Activated CD4-positive, alpha-beta T cell treated with anti-CD3 and anti-CD28 coated beads, Interleukin-2, Interleukin-4, amounts not matched to agents 100 ng/mL and 50 ng/mL, durations not matched to agents 16 hours and 8 hours (primary cell): ENCODE measurements at regions not wholly inside any gene's neighbourhood (a gene's known extent, or its start where the extent isn't known, plus 50 kb on each side); places are given as distances from the start of the nearest gene placed in this dataset.

Experiments used
- DNase-seq: peaks from one replicate; pipeline ENCODE4 v3.0.0-alpha.2; 2020; ENCODE audit warnings: low spot score

DNA sequence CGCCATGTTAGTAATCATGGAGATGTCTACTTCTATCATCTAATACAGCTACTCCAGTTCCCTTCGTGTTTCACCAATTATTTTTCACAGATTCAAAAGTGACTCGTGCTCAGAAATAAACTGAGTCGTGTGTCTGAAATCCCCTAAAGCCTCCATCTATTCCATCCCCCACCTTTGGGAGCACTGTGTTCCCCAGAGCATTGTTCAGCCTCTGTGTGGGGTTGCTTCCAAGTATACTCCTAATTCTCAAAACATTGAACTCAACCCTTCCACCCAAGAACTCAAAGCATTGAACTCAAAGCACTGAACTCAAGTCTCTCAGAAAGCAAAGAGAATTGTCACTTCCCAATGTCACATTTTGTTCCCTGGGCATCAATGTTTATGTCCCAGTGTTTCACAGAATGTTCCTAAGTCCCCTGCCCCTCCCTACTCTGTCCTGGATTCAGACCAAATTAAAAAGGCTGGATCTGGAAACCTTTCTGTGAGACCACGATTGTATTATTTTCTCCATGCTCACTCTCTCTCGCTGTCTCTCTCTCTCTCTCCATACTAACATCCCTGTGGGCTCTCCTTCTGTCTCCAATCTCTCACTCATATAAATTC, 138.5 kb upstream of the QRFPR start:
- DNase-seq, result no peak

DNA sequence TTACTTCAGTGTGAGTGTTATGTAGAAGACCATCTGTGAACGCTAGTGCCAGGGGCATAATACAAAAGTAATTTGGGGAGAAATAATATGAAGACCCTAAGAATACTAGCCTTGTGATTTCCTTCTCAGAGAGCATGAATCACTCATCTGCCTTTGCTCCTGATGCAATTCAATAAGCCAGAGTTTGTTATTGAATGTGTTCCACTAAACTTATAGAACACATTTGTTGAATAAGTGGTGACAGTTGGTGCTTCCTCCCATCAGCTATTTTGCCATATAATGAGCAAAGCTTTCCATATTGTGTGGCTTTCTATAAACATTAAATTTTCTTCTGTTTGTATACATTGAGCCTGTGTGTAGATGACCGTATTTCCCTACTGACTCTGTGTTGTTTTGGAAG, 136.4 kb upstream of the QRFPR start:
- no peak for DNase-seq

- no peak for DNase-seq
These were observed 133.6 kb upstream of the QRFPR start for GRCh38 chr4:121514443-121514842.

DNA sequence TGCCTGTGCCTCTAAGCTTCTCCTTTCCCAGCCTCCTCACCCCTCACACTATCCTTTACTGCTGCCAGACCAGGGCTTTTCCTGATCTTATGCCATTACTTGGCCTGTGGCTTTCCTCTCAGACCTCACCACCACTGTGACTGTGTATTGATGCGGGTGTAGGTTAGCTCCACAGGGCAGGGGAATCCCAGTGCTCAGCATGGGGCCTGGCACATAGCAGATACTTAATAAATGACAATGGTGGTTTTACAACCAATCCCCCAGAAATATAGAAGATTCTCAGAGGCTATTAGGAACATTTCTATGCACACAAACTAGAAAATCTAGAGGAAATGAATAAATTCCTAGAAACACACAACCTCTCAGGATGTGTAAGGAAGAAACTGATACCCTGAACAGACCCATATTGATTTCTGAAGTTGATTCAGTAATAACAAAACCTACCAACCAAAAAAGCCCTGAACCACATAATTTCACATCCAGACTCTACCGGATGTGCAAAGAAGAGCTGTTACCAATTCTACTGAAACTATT, 129.6 kb upstream of the QRFPR start:
- DNase-seq, result peak; percentile 66

GRCh38 chr4:121485190-121485804, 104.5 kb upstream of the QRFPR start:
- DNase-seq, result no peak

GRCh38 chr4:121484633-121485032, 103.8 kb upstream of the QRFPR start:
- peak; percentile 35 for DNase-seq

DNA sequence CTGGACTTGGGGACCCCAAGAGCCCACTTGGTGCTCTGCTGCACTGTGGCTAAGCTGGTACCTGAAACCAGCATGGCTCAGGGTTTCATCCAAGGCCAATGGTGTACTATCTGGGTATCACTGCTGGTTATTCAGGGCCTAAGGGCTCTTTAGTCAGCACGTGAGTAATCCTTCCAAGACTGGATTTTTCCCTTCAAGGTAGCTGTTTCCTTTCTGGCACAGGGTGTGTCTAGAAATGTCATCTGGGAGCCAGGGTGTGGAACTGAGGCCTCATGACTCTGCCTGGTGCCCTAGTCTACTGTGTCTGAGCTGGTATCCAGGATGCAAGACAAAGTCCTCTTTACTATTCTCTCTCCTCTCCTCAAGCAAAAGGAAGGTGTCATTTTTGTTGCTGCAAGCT, 99.0 kb upstream of the QRFPR start:
- no peak for DNase-seq

- no peak for DNase-seq
These were observed 96.7 kb upstream of the QRFPR start for GRCh38 chr4:121477480-121477879.

- DNase-seq, result no peak
These were observed 96.3 kb upstream of the QRFPR start for GRCh38 chr4:121477079-121477478.

GRCh38 chr4:121472937-121473721, 92.3 kb upstream of the QRFPR start:
- peak; percentile 16 for DNase-seq

DNA sequence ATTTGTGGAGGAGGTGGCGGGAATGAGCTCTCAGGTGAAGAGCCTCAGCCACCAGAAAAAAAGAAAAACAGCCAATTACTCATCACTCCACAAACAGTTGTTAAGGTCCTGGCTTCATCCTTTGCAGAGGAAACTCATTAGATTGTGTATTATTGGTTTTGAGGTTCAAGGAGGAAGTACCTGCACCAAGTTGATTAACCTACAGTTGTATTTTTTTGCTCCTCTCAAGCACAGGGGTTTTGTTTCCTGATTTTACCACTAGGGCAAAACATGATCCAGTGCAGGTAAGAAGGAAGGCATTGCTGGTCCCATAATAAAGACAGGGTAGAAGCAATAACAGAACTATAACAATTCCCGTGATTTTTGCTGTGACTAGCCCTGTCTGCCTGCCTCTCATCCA, 84.0 kb upstream of the QRFPR start:
- DNase-seq, result no peak

- peak; percentile 65 for DNase-seq
These were observed 81.9 kb upstream of the QRFPR start for GRCh38 chr4:121462660-121463261.

DNA sequence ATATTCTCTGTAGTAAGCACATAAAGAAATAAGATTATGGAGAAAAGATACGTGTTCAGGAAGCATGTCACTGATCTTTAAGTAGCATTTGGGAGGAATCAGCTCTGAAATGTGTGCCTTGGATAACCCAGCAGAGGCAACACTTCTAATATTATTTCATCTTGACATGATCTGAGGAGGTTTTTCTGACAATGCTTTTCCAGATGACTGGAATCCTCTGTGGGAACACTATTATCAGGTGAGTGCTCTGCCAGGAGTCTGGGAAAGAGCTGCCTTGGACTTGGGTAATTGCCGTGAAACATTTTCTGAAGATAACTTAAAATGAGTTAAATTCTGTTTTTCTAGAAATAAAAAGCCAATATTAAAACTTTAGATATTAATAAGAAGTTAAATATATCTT, 78.2 kb upstream of the QRFPR start:
- no peak for DNase-seq

- DNase-seq, result no peak
These were observed 76.6 kb upstream of the QRFPR start for GRCh38 chr4:121457278-121457875.

DNA sequence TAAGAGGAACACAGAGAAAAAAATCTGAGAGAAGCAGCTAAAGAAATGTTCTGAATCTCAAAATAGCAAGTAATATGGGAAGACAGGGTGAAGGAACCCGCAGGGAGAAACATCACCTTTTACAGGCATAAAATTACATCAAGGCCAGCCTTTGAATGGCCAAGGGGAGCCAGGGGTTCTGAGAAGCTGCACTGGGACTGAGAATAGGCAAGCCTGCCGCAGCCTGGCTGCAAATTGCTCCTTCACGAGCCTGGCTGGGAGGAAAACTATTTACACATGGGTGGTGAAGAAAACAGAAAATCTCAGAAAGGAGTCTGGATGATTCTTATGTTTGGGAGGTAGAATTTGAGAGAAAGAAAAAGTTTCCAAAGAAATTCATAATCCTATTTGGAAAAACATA, 74.5 kb upstream of the QRFPR start:
- no peak for DNase-seq

- DNase-seq, result no peak
These were observed 73.6 kb upstream of the QRFPR start for GRCh38 chr4:121454251-121454979.

GRCh38 chr4:121451310-121451709, 70.5 kb upstream of the QRFPR start:
- DNase-seq, result no peak

- DNase-seq, result no peak
These were observed 68.6 kb upstream of the QRFPR start for GRCh38 chr4:121449416-121449815.

- no peak for DNase-seq
These were observed 67.4 kb upstream of the QRFPR start for GRCh38 chr4:121448231-121448630.

DNA sequence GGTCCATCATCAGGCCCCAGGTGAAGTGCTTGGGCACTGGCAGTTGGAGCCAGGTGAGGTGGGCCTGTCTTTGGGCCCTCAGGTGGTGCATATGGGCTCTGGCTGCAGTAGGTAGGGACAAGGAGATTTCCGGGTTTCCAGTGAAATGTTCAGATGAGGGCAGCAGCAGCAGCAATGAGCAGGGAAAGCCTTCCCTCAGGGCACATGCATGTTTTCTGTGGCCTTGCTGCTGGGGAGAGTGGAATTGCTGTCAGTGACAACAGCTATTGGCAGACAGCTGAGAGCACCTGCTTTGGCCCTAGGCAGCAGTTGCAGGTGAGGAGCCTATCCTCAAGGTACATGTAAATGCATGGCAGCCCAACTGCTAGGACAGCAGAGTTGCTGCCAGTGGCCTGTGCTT, 58.9 kb upstream of the QRFPR start:
- no peak for DNase-seq
